BLaER1 treated with 17β-estradiol and CSF1 and Interleukin-3, amounts not matched to agents 10 nM and 100 nM (cell line): ENCODE measurements at regions not wholly inside any gene's neighbourhood (a gene's known extent, or its start where the extent isn't known, plus 50 kb on each side); places are given as distances from the start of the nearest gene placed in this dataset.

Experiments
- H3K27ac ChIP-seq, 11 experiments: shearing (Covaris generic); formaldehyde crosslinking; 2 replicates each; pipeline ENCODE4 v1.8.1; 2022
- H3K27me3 ChIP-seq, 11 experiments: shearing (Covaris generic); formaldehyde crosslinking; 2 replicates each; pipeline ENCODE4 v1.8.1; 2022
- H3K36me3 ChIP-seq, 11 experiments: shearing (Covaris generic); formaldehyde crosslinking; 2 replicates each; pipeline ENCODE4 v1.8.1; 2022
- H3K4me1 ChIP-seq, 10 experiments: shearing (Covaris generic); formaldehyde crosslinking; 2 replicates each; pipeline ENCODE4 v1.8.1; 2022
- H3K4me2 ChIP-seq, 11 experiments: shearing (Covaris generic); formaldehyde crosslinking; 2 replicates each; pipeline ENCODE4 v1.8.1; 2022
- H3K4me3 ChIP-seq, 10 experiments: shearing (Covaris generic); formaldehyde crosslinking; 2 replicates each; pipeline ENCODE4 v1.8.1; 2022
- H3K9ac ChIP-seq, 11 experiments: shearing (Covaris generic); formaldehyde crosslinking; 2 replicates each; pipeline ENCODE4 v1.8.1; 2022
- H3K9me3 ChIP-seq, 11 experiments: shearing (Covaris generic); formaldehyde crosslinking; replicated peaks in 1 of 11; 2 replicates each; pipeline ENCODE4 v1.8.1; 2022
- H4K20me1 ChIP-seq, 11 experiments: shearing (Covaris generic); formaldehyde crosslinking; 2 replicates each; pipeline ENCODE4 v1.8.1; 2022
- Cebpa-rat ChIP-seq, 11 experiments: shearing (Covaris generic); IDR thresholded peaks; 2 replicates each; pipeline ENCODE4 v1.8.1; 2022

GRCh38 chr15:69515926-69516325 lies 63.3 kb downstream of the RPLP1 start:
- H3K4me3 ChIP-seq, result no peak overlapping the region
- H4K20me1 ChIP-seq, result no peaks in the 10 kb centered on the region
- peak overlapping the region in 2 of 11 experiments; percentile 16 to 19; a peak in 1 of 22 replicates for H3K4me2 ChIP-seq
- no peak overlapping the region for H3K9ac ChIP-seq
- H3K9me3 ChIP-seq, result peaks cover 0 to 21% (median 8%) of the 10 kb centered on the region in 11 experiments; a peak in 12 of 22 replicates
- H3K4me1 ChIP-seq, result peaks cover 0 to 11% (median 0%) of the 10 kb centered on the region in 10 experiments; a peak in 5 of 20 replicates
- no peak for TF ChIP-seq Cebpa-rat (IDR thresholded peaks at IDR 0.05)
- H3K27me3 ChIP-seq, result no peaks in the 10 kb centered on the region
- no peaks in the 10 kb centered on the region for H3K36me3 ChIP-seq
- H3K27ac ChIP-seq, result no peak overlapping the region; a peak in 1 of 22 replicates

GRCh38 chr15:69517052-69517451 lies 64.4 kb downstream of the RPLP1 start:
- Histone ChIP-seq H3K27ac (no peak overlapping the region), H3K36me3 (no peaks in the 10 kb centered on the region)

GRCh38 chr15:69518806-69519205 lies 66.2 kb downstream of the RPLP1 start:
- Histone ChIP-seq H3K36me3 (no peaks in the 10 kb centered on the region), H3K9ac (no peak overlapping the region), H3K27me3 (no peaks in the 10 kb centered on the region)

More at GRCh38 chr15:69517052-69517451, 64.4 kb downstream of the RPLP1 start:
- no peaks in the 10 kb centered on the region for H3K27me3 ChIP-seq
- H3K9me3 ChIP-seq, result peaks cover 0 to 18% (median 8%) of the 10 kb centered on the region in 11 experiments; a peak in 12 of 22 replicates
- H3K4me3 ChIP-seq, result no peak overlapping the region
- TF ChIP-seq Cebpa-rat (IDR thresholded peaks at IDR 0.05), result no peak
- H4K20me1 ChIP-seq, result no peaks in the 10 kb centered on the region
- H3K4me1 ChIP-seq, result peaks cover 0 to 11% (median 0%) of the 10 kb centered on the region in 10 experiments; a peak in 5 of 20 replicates
- no peak overlapping the region for H3K9ac ChIP-seq
- no peak overlapping the region for H3K4me2 ChIP-seq

GRCh38 chr15:69520067-69520466 lies 67.4 kb downstream of the RPLP1 start:
- TF ChIP-seq Cebpa-rat (IDR thresholded peaks at IDR 0.05), result no peak
- H3K36me3 ChIP-seq, result no peaks in the 10 kb centered on the region
- peaks cover 0 to 13% (median 8%) of the 10 kb centered on the region in 11 experiments; a peak in 12 of 22 replicates for H3K9me3 ChIP-seq
- H3K9ac ChIP-seq, result no peak overlapping the region
- H3K4me3 ChIP-seq, result no peak overlapping the region
- no peaks in the 10 kb centered on the region for H3K27me3 ChIP-seq
- no peak overlapping the region for H3K4me2 ChIP-seq
- H4K20me1 ChIP-seq, result no peaks in the 10 kb centered on the region; a peak in 1 of 22 replicates
- no peak overlapping the region for H3K27ac ChIP-seq
- H3K4me1 ChIP-seq, result peaks cover 0 to 6% (median 0%) of the 10 kb centered on the region in 10 experiments; a peak in 4 of 20 replicates

More at GRCh38 chr15:69518806-69519205, 66.2 kb downstream of the RPLP1 start:
- no peak overlapping the region for H3K27ac ChIP-seq
- no peak overlapping the region for H3K4me3 ChIP-seq
- no peak for TF ChIP-seq Cebpa-rat (IDR thresholded peaks at IDR 0.05)
- peaks cover 0 to 7% (median 0%) of the 10 kb centered on the region in 10 experiments; a peak in 5 of 20 replicates for H3K4me1 ChIP-seq
- H4K20me1 ChIP-seq, result no peaks in the 10 kb centered on the region
- peaks cover 0 to 16% (median 8%) of the 10 kb centered on the region in 11 experiments; a peak in 12 of 22 replicates for H3K9me3 ChIP-seq
- H3K4me2 ChIP-seq, result no peak overlapping the region

GRCh38 chr15:69522361-69522760 lies 69.7 kb downstream of the RPLP1 start:
- no peak overlapping the region for H3K9ac ChIP-seq
- H3K36me3 ChIP-seq, result no peaks in the 10 kb centered on the region
- H3K4me1 ChIP-seq, result no peaks in the 10 kb centered on the region
- H3K4me3 ChIP-seq, result no peak overlapping the region
- TF ChIP-seq Cebpa-rat (IDR thresholded peaks at IDR 0.05), result no peak
- no peaks in the 10 kb centered on the region; a peak in 1 of 22 replicates for H4K20me1 ChIP-seq
- H3K4me2 ChIP-seq, result no peak overlapping the region
- H3K9me3 ChIP-seq, result peaks cover 0 to 6% (median 0%) of the 10 kb centered on the region in 11 experiments; a peak in 2 of 22 replicates
- H3K27ac ChIP-seq, result no peak overlapping the region
- H3K27me3 ChIP-seq, result no peaks in the 10 kb centered on the region

GRCh38 chr15:69523010-69524001 lies 70.7 kb downstream of the RPLP1 start:
- H3K27ac ChIP-seq, result no peak overlapping the region
- no peak overlapping the region for H3K4me3 ChIP-seq
- no peak for TF ChIP-seq Cebpa-rat (IDR thresholded peaks at IDR 0.05)
- H3K4me2 ChIP-seq, result no peak overlapping the region
- no peaks in the 10 kb centered on the region; a peak in 1 of 22 replicates for H4K20me1 ChIP-seq
- H3K27me3 ChIP-seq, result no peaks in the 10 kb centered on the region
- H3K9me3 ChIP-seq, result peaks cover 0 to 6% (median 0%) of the 10 kb centered on the region in 11 experiments; a peak in 2 of 22 replicates
- no peak overlapping the region for H3K9ac ChIP-seq
- no peaks in the 10 kb centered on the region for H3K4me1 ChIP-seq
- H3K36me3 ChIP-seq, result no peaks in the 10 kb centered on the region

GRCh38 chr15:69524296-69524695 lies 71.7 kb downstream of the RPLP1 start:
- TF ChIP-seq Cebpa-rat (IDR thresholded peaks at IDR 0.05), result no peak
- Histone ChIP-seq H3K36me3 (no peaks in the 10 kb centered on the region), H4K20me1 (no peaks in the 10 kb centered on the region; a peak in 2 of 22 replicates), H3K4me1 (no peaks in the 10 kb centered on the region), H3K27ac (no peak overlapping the region), H3K27me3 (no peaks in the 10 kb centered on the region), H3K9me3 (peaks cover 0 to 6% (median 0%) of the 10 kb centered on the region in 11 experiments; a peak in 2 of 22 replicates), H3K4me2 (no peak overlapping the region), H3K4me3 (no peak overlapping the region), H3K9ac (no peak overlapping the region)

- Histone ChIP-seq H3K9ac (no peak overlapping the region), H4K20me1 (no peaks in the 10 kb centered on the region; a peak in 2 of 22 replicates), H3K27me3 (no peaks in the 10 kb centered on the region), H3K9me3 (peaks cover 0 to 6% (median 0%) of the 10 kb centered on the region in 11 experiments; a peak in 2 of 22 replicates), H3K4me2 (no peak overlapping the region), H3K4me1 (no peaks in the 10 kb centered on the region), H3K4me3 (no peak overlapping the region), H3K36me3 (no peaks in the 10 kb centered on the region), H3K27ac (no peak overlapping the region)
- no peak for TF ChIP-seq Cebpa-rat (IDR thresholded peaks at IDR 0.05)
Observed at GRCh38 chr15:69524814-69525213, 72.2 kb downstream of the RPLP1 start.

GRCh38 chr15:69525543-69525942 lies 72.9 kb downstream of the RPLP1 start:
- Histone ChIP-seq H3K4me2 (no peak overlapping the region), H3K27ac (no peak overlapping the region), H3K27me3 (0 out of 22 replicates have a peak, but pooled peaks cover 0 to 3% (median 0%) of the 10 kb centered on the region in 11 experiments), H3K4me1 (0 out of 20 replicates have a peak, but pooled peaks cover 0 to 4% (median 0%) of the 10 kb centered on the region in 10 experiments), H4K20me1 (no peaks in the 10 kb centered on the region; a peak in 2 of 22 replicates), H3K9ac (no peak overlapping the region), H3K4me3 (no peak overlapping the region), H3K36me3 (no peaks in the 10 kb centered on the region), H3K9me3 (peaks cover 0 to 6% (median 0%) of the 10 kb centered on the region in 11 experiments; a peak in 2 of 22 replicates)
- TF ChIP-seq Cebpa-rat (IDR thresholded peaks at IDR 0.05), result no peak
